SK-N-SH treated with all-trans-retinoic acid at 6 μM for 48 hours (cell line): ENCODE measurements at regions not wholly inside any gene's neighbourhood (a gene's known extent, or its start where the extent isn't known, plus 50 kb on each side); places are given as distances from the start of the nearest gene placed in this dataset.
A peak's percentile ranks its signal among the peaks of the same experiment; 100 is the strongest.

Source experiments
- ATAC-seq: fragments of 200-7000 bp; cut with Tn5 transposase; 3 replicates; pipeline ENCODE4 v1.9.1; 2020; ENCODE audit warnings: mild to moderate bottlenecking, moderate library complexity
- ARNTL ChIP-seq: fragments of 450-650 bp; formaldehyde crosslinking; IDR thresholded peaks from 2 replicates; pipeline ENCODE4 v1.5.0; 2020; ENCODE audit warnings: low read depth, mild to moderate bottlenecking, moderate library complexity, borderline replicate concordance
- BACH2 ChIP-seq: fragments of 250-450 bp; sonication (Bioruptor Pico); IDR thresholded peaks from 2 replicates; pipeline ENCODE4 v1.9.0; 2021; ENCODE audit warnings: mild to moderate bottlenecking, borderline replicate concordance
- ESRRG ChIP-seq: fragments of 250-450 bp; sonication (Bioruptor Pico); IDR thresholded peaks from 2 replicates; pipeline ENCODE4 v1.6.1; 2021; ENCODE audit warnings: mild to moderate bottlenecking
- GLIS3 ChIP-seq: fragments of 250-450 bp; sonication (Bioruptor Pico); IDR thresholded peaks from 2 replicates; pipeline ENCODE4 v1.5.0; 2020; ENCODE audit warnings: mild to moderate bottlenecking, moderate library complexity
- ISL1 ChIP-seq: fragments of 250-450 bp; sonication (Bioruptor Pico); IDR thresholded peaks from 2 replicates; pipeline ENCODE4 v2.1.2; 2022; ENCODE audit warnings: mild to moderate bottlenecking, moderate library complexity
- OSR1 ChIP-seq: fragments of 250-450 bp; sonication (Bioruptor Pico); IDR thresholded peaks from 2 replicates; pipeline ENCODE4 v1.8.0; 2022; ENCODE audit warnings: moderate library complexity, mild to moderate bottlenecking, inconsistent platforms
- PPARA ChIP-seq: fragments of 250-450 bp; sonication (Bioruptor Pico); IDR thresholded peaks from 2 replicates; pipeline ENCODE4 v1.5.0; 2020; ENCODE audit warnings: mild to moderate bottlenecking, borderline replicate concordance
- RARB ChIP-seq: fragments of 250-450 bp; sonication (Bioruptor Pico); IDR thresholded peaks from 2 replicates; pipeline ENCODE4 v1.8.0; 2021; ENCODE audit warnings: mild to moderate bottlenecking, moderate library complexity
- TCF4 ChIP-seq: fragments of 250-450 bp; sonication (Bioruptor Pico); IDR thresholded peaks from 2 replicates; pipeline ENCODE4 v1.8.0; 2021; ENCODE audit warnings: mild to moderate bottlenecking, moderate library complexity, borderline replicate concordance
- TOX ChIP-seq: fragments of 250-450 bp; sonication (Bioruptor Pico); IDR thresholded peaks from 2 replicates; pipeline ENCODE4 v1.8.0; 2021; ENCODE audit warnings: mild to moderate bottlenecking, moderate library complexity, borderline replicate concordance
- ZC3H10 ChIP-seq: fragments of 250-450 bp; sonication (Bioruptor Pico); IDR thresholded peaks from 2 replicates; pipeline ENCODE4 v1.5.1; 2021; ENCODE audit warnings: mild to moderate bottlenecking, moderate library complexity
- ZFP3 ChIP-seq: fragments of 250-450 bp; sonication (Bioruptor Pico); IDR thresholded peaks from 2 replicates; pipeline ENCODE4 v1.5.0; 2020; ENCODE audit warnings: mild to moderate bottlenecking, moderate library complexity
- ZFP30 ChIP-seq: fragments of 450-650 bp; formaldehyde crosslinking; IDR thresholded peaks from 2 replicates; pipeline ENCODE4 v1.5.0; 2022; ENCODE audit warnings: mild to moderate bottlenecking, moderate library complexity
- ZNF565 ChIP-seq: fragments of 450-650 bp; formaldehyde crosslinking; conservative IDR thresholded peaks from 2 replicates; pipeline ENCODE4 v1.5.0; 2020; ENCODE audit warnings: low read depth, mild to moderate bottlenecking, moderate library complexity
- ZNF8 ChIP-seq: fragments of 450-650 bp; formaldehyde crosslinking; IDR thresholded peaks from 2 replicates; pipeline ENCODE4 v1.5.0; 2020; ENCODE audit warnings: mild to moderate bottlenecking, moderate library complexity
- TF ChIP-seq, protein P1 (sequence below): fragments of 250-450 bp; sonication (Bioruptor Pico); IDR thresholded peaks from 2 replicates; pipeline ENCODE4 v1.5.1; 2020; ENCODE audit warnings: low read depth, mild to moderate bottlenecking, moderate library complexity
- TF ChIP-seq, protein P2 (sequence below): fragments of 250-450 bp; sonication (Bioruptor Pico); IDR thresholded peaks from 2 replicates; pipeline ENCODE4 v1.8.0; 2020; ENCODE audit warnings: mild to moderate bottlenecking, moderate library complexity, borderline replicate concordance
- TF ChIP-seq, protein P3 (sequence below): fragments of 250-450 bp; sonication (Bioruptor Pico); IDR thresholded peaks from 2 replicates; pipeline ENCODE4 v1.8.0; 2021; ENCODE audit warnings: low read depth, mild to moderate bottlenecking, moderate library complexity, borderline replicate concordance
- TF ChIP-seq, protein P4 (sequence below): fragments of 250-450 bp; sonication (Bioruptor Pico); IDR thresholded peaks from 2 replicates; pipeline ENCODE4 v1.5.0; 2020; ENCODE audit warnings: mild to moderate bottlenecking, moderate library complexity
- TF ChIP-seq, protein P5 (sequence below): fragments of 250-450 bp; sonication (Bioruptor Pico); IDR thresholded peaks from 2 replicates; pipeline ENCODE4 v1.5.1; 2021; ENCODE audit warnings: mild to moderate bottlenecking, moderate library complexity

DNA sequence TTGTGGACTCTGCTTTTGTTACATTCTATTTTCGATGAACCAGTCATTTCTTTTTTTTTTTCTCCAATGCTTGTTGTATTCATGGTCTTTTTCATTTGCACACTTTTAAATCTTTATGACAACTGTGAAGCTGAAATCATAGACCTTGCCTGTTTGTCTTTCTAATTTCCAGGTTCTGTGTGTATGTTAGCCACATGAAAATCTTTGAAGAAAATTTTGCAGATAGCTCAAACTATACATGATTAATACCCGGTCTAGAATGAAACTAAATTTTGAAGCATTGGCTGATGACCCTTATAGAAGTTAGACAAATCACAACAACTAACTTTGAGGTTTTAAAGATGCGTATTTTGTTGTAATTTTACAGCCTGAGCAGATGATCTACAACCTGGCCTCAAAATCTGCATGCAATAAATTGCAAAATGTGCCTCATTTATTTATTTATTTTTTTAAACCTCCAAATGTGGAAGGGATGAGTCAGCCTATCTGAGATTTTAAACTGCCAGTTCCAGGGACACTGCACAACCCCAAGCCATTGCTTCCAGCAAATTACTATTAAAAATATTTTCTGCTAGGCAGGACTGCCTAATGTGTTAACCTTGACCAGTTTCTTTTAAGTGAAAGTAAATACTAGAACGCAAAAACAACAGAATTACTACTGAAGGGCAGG lies 96.3 kb upstream of the NAV3 start:
- peak; percentile 85 for ATAC-seq
- TF ChIP-seq TCF4 (CRISPR knock-in tag): no peak
- TF ChIP-seq TOX (CRISPR knock-in tag): peak; percentile 54; the same call in 1 of the 2 replicates

DNA sequence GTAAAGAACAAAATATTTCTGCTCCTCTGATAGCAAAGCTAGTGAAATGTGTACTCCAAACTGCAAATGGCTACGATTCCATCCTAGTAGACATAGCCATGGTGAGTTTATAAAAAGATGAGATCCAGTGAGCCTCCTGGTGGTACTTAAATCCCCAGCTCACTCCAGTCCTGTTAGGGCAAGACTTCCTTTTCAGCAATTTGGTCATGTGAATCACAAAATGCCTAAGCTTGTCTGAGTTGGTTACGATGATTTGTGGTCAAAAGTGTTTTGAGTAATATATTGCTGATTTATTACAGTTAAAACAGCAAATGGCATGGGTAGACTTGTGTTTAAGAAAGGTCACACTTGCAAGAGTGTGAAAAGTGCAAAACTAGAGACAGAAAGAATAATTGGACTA lies 102.7 kb upstream of the NAV3 start:
- TF ChIP-seq OSR1: no peak
- TF ChIP-seq, protein P1, sequence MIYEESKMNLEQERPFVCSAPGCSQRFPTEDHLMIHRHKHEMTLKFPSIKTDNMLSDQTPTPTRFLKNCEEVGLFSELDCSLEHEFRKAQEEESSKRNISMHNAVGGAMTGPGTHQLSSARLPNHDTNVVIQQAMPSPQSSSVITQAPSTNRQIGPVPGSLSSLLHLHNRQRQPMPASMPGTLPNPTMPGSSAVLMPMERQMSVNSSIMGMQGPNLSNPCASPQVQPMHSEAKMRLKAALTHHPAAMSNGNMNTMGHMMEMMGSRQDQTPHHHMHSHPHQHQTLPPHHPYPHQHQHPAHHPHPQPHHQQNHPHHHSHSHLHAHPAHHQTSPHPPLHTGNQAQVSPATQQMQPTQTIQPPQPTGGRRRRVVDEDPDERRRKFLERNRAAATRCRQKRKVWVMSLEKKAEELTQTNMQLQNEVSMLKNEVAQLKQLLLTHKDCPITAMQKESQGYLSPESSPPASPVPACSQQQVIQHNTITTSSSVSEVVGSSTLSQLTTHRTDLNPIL: no peak
- TF ChIP-seq ZFP3: no peak
- TF ChIP-seq, protein P2, sequence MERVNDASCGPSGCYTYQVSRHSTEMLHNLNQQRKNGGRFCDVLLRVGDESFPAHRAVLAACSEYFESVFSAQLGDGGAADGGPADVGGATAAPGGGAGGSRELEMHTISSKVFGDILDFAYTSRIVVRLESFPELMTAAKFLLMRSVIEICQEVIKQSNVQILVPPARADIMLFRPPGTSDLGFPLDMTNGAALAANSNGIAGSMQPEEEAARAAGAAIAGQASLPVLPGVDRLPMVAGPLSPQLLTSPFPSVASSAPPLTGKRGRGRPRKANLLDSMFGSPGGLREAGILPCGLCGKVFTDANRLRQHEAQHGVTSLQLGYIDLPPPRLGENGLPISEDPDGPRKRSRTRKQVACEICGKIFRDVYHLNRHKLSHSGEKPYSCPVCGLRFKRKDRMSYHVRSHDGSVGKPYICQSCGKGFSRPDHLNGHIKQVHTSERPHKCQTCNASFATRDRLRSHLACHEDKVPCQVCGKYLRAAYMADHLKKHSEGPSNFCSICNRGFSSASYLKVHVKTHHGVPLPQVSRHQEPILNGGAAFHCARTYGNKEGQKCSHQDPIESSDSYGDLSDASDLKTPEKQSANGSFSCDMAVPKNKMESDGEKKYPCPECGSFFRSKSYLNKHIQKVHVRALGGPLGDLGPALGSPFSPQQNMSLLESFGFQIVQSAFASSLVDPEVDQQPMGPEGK (CRISPR knock-in tag): no peak
- no peak for TF ChIP-seq TCF4 (CRISPR knock-in tag)
- TF ChIP-seq, protein P3, sequence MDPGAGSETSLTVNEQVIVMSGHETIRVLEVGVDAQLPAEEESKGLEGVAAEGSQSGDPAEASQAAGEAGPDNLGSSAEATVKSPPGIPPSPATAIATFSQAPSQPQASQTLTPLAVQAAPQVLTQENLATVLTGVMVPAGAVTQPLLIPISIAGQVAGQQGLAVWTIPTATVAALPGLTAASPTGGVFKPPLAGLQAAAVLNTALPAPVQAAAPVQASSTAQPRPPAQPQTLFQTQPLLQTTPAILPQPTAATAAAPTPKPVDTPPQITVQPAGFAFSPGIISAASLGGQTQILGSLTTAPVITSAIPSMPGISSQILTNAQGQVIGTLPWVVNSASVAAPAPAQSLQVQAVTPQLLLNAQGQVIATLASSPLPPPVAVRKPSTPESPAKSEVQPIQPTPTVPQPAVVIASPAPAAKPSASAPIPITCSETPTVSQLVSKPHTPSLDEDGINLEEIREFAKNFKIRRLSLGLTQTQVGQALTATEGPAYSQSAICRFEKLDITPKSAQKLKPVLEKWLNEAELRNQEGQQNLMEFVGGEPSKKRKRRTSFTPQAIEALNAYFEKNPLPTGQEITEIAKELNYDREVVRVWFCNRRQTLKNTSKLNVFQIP (CRISPR knock-in tag): no peak
- TF ChIP-seq ZFP30: no peak
- TF ChIP-seq ZNF8: no peak
- TF ChIP-seq ZC3H10 (CRISPR knock-in tag): no peak
- TF ChIP-seq GLIS3: no peak
- TF ChIP-seq ARNTL (CRISPR knock-in tag): no peak
- TF ChIP-seq, protein P4, sequence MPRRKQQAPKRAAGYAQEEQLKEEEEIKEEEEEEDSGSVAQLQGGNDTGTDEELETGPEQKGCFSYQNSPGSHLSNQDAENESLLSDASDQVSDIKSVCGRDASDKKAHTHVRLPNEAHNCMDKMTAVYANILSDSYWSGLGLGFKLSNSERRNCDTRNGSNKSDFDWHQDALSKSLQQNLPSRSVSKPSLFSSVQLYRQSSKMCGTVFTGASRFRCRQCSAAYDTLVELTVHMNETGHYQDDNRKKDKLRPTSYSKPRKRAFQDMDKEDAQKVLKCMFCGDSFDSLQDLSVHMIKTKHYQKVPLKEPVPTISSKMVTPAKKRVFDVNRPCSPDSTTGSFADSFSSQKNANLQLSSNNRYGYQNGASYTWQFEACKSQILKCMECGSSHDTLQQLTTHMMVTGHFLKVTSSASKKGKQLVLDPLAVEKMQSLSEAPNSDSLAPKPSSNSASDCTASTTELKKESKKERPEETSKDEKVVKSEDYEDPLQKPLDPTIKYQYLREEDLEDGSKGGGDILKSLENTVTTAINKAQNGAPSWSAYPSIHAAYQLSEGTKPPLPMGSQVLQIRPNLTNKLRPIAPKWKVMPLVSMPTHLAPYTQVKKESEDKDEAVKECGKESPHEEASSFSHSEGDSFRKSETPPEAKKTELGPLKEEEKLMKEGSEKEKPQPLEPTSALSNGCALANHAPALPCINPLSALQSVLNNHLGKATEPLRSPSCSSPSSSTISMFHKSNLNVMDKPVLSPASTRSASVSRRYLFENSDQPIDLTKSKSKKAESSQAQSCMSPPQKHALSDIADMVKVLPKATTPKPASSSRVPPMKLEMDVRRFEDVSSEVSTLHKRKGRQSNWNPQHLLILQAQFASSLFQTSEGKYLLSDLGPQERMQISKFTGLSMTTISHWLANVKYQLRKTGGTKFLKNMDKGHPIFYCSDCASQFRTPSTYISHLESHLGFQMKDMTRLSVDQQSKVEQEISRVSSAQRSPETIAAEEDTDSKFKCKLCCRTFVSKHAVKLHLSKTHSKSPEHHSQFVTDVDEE (CRISPR knock-in tag): no peak
- TF ChIP-seq PPARA (CRISPR knock-in tag): no peak
- no peak for TF ChIP-seq BACH2 (CRISPR knock-in tag)
- no peak for TF ChIP-seq ISL1 (CRISPR knock-in tag)
- no peak for TF ChIP-seq TOX (CRISPR knock-in tag)
- TF ChIP-seq ZNF565 (CRISPR knock-in tag): no peak
- TF ChIP-seq, all 23 proteins: peak for 0
- no peak for ATAC-seq

DNA sequence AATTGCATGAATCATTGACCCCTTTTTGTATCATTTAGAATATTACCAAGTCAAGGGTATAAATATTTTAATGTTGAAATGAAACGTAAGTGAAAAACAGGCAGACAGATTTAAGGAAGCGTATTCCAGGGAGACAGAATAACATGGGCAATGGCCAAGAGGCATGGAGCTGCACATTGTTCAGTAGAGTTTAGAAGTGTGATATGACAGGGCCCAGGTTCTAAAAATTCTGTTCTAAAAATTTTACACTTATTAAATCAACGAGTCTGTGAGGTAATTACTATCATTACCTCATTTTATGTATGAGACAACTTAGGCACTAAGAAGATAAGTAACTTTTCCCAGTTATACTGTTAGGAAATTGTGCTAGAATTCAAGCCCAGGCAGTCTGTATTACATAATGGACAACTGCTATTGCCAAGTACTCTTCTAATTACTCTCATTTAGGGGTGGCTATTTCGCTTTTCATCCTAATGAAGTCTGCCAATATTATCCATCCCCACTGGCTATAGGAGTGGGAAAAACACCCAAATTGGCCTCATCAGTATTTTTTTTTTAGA lies 103.2 kb upstream of the NAV3 start:
- ATAC-seq: no peak
- TF ChIP-seq ESRRG (no peak), ZFP30 (no peak), PPARA (CRISPR knock-in tag) (no peak), RARB (CRISPR knock-in tag) (no peak), OSR1 (no peak), ZNF8 (no peak), TCF4 (CRISPR knock-in tag) (no peak), ZFP3 (no peak), ARNTL (CRISPR knock-in tag) (no peak), BACH2 (CRISPR knock-in tag) (no peak), TOX (CRISPR knock-in tag) (no peak)
- TF ChIP-seq, protein P3 (CRISPR knock-in tag): no peak
- TF ChIP-seq, protein P4 (CRISPR knock-in tag): no peak
- TF ChIP-seq, protein P5, sequence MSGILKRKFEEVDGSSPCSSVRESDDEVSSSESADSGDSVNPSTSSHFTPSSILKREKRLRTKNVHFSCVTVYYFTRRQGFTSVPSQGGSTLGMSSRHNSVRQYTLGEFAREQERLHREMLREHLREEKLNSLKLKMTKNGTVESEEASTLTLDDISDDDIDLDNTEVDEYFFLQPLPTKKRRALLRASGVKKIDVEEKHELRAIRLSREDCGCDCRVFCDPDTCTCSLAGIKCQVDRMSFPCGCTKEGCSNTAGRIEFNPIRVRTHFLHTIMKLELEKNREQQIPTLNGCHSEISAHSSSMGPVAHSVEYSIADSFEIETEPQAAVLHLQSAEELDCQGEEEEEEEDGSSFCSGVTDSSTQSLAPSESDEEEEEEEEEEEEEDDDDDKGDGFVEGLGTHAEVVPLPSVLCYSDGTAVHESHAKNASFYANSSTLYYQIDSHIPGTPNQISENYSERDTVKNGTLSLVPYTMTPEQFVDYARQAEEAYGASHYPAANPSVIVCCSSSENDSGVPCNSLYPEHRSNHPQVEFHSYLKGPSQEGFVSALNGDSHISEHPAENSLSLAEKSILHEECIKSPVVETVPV (CRISPR knock-in tag): no peak
- TF ChIP-seq, protein P1: no peak
